ENCODE measurements at regions not wholly inside any gene's neighbourhood (a gene's known extent, or its start where the extent isn't known, plus 50 kb on each side); places are given as distances from the start of the nearest gene placed in this dataset.
"Not testable (repeated sequence)": the region's sequence is repeated elsewhere in the genome, so short reads cannot be mapped to it uniquely, and the experiment has no call there.

GRCh38 chr9:43125894-43126293, 942.4 kb downstream of the SPATA31A6 start:
- not testable (repeated sequence) for TF ChIP-seq CTCF, POLR2A (IDR thresholded peaks at IDR 0.05)
